ENCODE measurements at regions not wholly inside any gene's neighbourhood (a gene's known extent, or its start where the extent isn't known, plus 50 kb on each side); places are given as distances from the start of the nearest gene placed in this dataset.

DNA sequence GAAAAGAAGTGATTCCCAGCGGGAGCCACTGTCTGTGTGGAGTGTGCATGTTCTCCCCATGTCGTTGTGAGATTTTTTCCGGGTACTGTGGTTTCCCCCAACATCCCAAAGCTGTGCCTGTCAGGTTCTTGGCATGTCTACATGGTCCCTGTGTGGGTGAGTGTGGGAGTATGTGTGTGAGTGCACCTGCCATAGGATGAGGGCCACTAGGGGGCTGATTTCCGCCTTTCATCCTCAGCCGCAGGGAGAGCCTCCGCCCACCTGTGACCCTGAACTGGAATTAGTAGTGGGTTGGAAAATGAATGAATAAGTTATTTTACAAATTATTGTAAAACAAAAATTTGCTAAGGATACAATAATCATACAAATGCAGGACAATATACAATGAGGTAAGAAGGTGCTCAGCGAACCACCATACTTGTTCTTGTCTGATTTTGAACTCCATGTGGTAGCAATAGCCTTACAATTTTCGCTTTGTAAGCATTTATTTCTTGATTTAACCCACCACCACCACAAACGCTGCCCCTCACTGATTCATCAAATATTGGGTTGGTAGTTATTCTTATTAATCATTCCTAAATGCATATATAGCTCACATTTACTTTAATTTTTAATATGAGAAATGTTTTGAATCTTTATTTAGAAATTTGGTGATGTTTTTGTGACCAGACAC is 641.2 kb upstream of the VSTM2A start:
- no peak for ATAC-seq (replicated peaks in 1 of 4)
- DNase-seq: no peak
- Histone ChIP-seq H3K27ac (ENCODE audit: low read length) (no peak overlapping the region), H3K4me3 (ENCODE audit: control insufficient read depth in 1 of 2, extremely low read depth in 1 of 2, low read length in 1 of 2) (no peak overlapping the region), H3K9me3 (peaks cover 5% of the 10 kb centered on the region), H3K4me1 (ENCODE audit: control insufficient read depth in 1 of 2, extremely low read depth in 1 of 2, insufficient read depth in 2 of 2, low read length in 2 of 2) (no peaks in the 10 kb centered on the region), H3K36me3 (ENCODE audit: control insufficient read depth in 2 of 2, extremely low read depth in 1 of 2, insufficient read depth in 1 of 2, low read length in 1 of 2) (no peaks in the 10 kb centered on the region), H3K27me3 (replicated peaks in 1 of 2; ENCODE audit: control insufficient read depth in 2 of 2, extremely low read depth in 1 of 2, insufficient read depth in 2 of 2, low read length in 1 of 2) (no peaks in the 10 kb centered on the region)
- H3K27ac Mint-ChIP-seq: no peak overlapping the region
- peaks cover 22 to 31% (median 30%) of the 10 kb centered on the region in 3 donors for H3K9me3 Mint-ChIP-seq
- CTCF ChIA-PET: no interaction called here
- WGBS (ENCODE audit: insufficient coverage): no CpG with 5 or more reads among the region's 9 CpGs
- no peaks in the 10 kb centered on the region for H3K4me1 Mint-ChIP-seq
- H3K27me3 Mint-ChIP-seq: no peaks in the 10 kb centered on the region
- H3K4me3 Mint-ChIP-seq: no peak overlapping the region
- POLR2A ChIA-PET: no interaction called here
- H3K36me3 Mint-ChIP-seq: no peaks in the 10 kb centered on the region

- Histone ChIP-seq H3K4me1 (ENCODE audit: control insufficient read depth in 1 of 2, extremely low read depth in 1 of 2, insufficient read depth in 2 of 2, low read length in 2 of 2) (no peaks in the 10 kb centered on the region), H3K36me3 (ENCODE audit: control insufficient read depth in 2 of 2, extremely low read depth in 1 of 2, insufficient read depth in 1 of 2, low read length in 1 of 2) (no peaks in the 10 kb centered on the region), H3K27ac (ENCODE audit: low read length) (no peak overlapping the region), H3K27me3 (replicated peaks in 1 of 2; ENCODE audit: control insufficient read depth in 2 of 2, extremely low read depth in 1 of 2, insufficient read depth in 2 of 2, low read length in 1 of 2) (no peaks in the 10 kb centered on the region), H3K4me3 (ENCODE audit: control insufficient read depth in 1 of 2, extremely low read depth in 1 of 2, low read length in 1 of 2) (no peak overlapping the region), H3K9me3 (peaks cover 5% of the 10 kb centered on the region)
- Mint-ChIP-seq H3K27me3 (no peaks in the 10 kb centered on the region), H3K4me1 (no peaks in the 10 kb centered on the region), H3K4me3 (no peak overlapping the region), H3K9me3 (peaks cover 23 to 41% (median 33%) of the 10 kb centered on the region in 3 donors), H3K27ac (no peak overlapping the region), H3K36me3 (no peaks in the 10 kb centered on the region)
- ATAC-seq (replicated peaks in 1 of 4) (no peak), DNase-seq (no peak)
- ChIA-PET POLR2A (no interaction called here), CTCF (no interaction called here)
- 63% methylated on average over 2 of the region's 3 CpGs for WGBS (ENCODE audit: insufficient coverage)
Measured at GRCh38 chr7:53904355-53904754, 637.8 kb upstream of the VSTM2A start.

- no peaks in the 10 kb centered on the region for H3K27me3 ChIP-seq (replicated peaks in 1 of 2; ENCODE audit: control insufficient read depth in 2 of 2, extremely low read depth in 1 of 2, insufficient read depth in 2 of 2, low read length in 1 of 2)
- H3K4me1 Mint-ChIP-seq: no peaks in the 10 kb centered on the region
- POLR2A ChIA-PET: no interaction called here
- H3K4me3 Mint-ChIP-seq: no peak overlapping the region
- no peaks in the 10 kb centered on the region for H3K27me3 Mint-ChIP-seq
- WGBS (ENCODE audit: insufficient coverage): no CpG with 5 or more reads among the region's 5 CpGs
- H3K9me3 Mint-ChIP-seq: peaks cover 13 to 35% (median 30%) of the 10 kb centered on the region in 3 donors
- ATAC-seq (replicated peaks in 1 of 4): no peak
- DNase-seq: no peak
- H3K9me3 ChIP-seq: peaks cover 2% of the 10 kb centered on the region
- no peak overlapping the region for H3K4me3 ChIP-seq (ENCODE audit: control insufficient read depth in 1 of 2, extremely low read depth in 1 of 2, low read length in 1 of 2)
- H3K4me1 ChIP-seq (ENCODE audit: control insufficient read depth in 1 of 2, extremely low read depth in 1 of 2, insufficient read depth in 2 of 2, low read length in 2 of 2): no peaks in the 10 kb centered on the region
- CTCF ChIA-PET: no interaction called here
- H3K36me3 Mint-ChIP-seq: no peaks in the 10 kb centered on the region
- no peaks in the 10 kb centered on the region for H3K36me3 ChIP-seq (ENCODE audit: control insufficient read depth in 2 of 2, extremely low read depth in 1 of 2, insufficient read depth in 1 of 2, low read length in 1 of 2)
- no peak overlapping the region for H3K27ac ChIP-seq (ENCODE audit: low read length)
- H3K27ac Mint-ChIP-seq: no peak overlapping the region
Measured at GRCh38 chr7:53917637-53918036, 624.5 kb upstream of the VSTM2A start.

- no peak for ATAC-seq (replicated peaks in 1 of 4)
Measured at GRCh38 chr7:53920011-53920410, 622.2 kb upstream of the VSTM2A start.

DNA sequence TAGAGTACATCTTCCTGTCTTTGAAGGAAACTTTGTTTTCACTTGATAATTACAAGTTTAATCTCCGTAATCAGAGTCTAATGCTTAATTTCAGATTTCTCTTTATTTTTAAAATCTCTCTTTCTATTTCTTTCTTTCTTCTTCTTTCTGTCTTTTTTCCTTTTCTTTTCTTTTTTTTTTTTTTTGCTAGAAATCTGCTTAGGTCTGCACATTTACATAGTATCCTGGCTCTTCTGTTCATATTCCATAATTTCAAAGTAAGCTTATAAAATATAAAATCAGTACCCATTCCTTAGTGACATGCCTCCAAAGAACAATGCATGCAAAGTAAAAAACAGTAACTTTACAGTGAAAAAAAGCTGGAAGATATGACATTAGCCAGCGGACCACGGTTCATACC is 601.7 kb upstream of the VSTM2A start:
- POLR2A ChIA-PET: no interaction called here
- no peak overlapping the region for H3K27ac Mint-ChIP-seq
- CTCF ChIA-PET: no interaction called here

More at GRCh38 chr7:53920011-53920410, 622.2 kb upstream of the VSTM2A start:
- peaks cover 13 to 37% (median 31%) of the 10 kb centered on the region in 3 donors for H3K9me3 Mint-ChIP-seq
- DNase-seq: no peak
- Histone ChIP-seq H3K36me3 (ENCODE audit: control insufficient read depth in 2 of 2, extremely low read depth in 1 of 2, insufficient read depth in 1 of 2, low read length in 1 of 2) (no peaks in the 10 kb centered on the region), H3K27ac (ENCODE audit: low read length) (no peak overlapping the region), H3K27me3 (replicated peaks in 1 of 2; ENCODE audit: control insufficient read depth in 2 of 2, extremely low read depth in 1 of 2, insufficient read depth in 2 of 2, low read length in 1 of 2) (no peaks in the 10 kb centered on the region), H3K4me3 (ENCODE audit: control insufficient read depth in 1 of 2, extremely low read depth in 1 of 2, low read length in 1 of 2) (no peak overlapping the region), H3K9me3 (peaks cover 2% of the 10 kb centered on the region), H3K4me1 (ENCODE audit: control insufficient read depth in 1 of 2, extremely low read depth in 1 of 2, insufficient read depth in 2 of 2, low read length in 2 of 2) (no peaks in the 10 kb centered on the region)
- ChIA-PET CTCF (no interaction called here), POLR2A (no interaction called here)
- 85% methylated on average over 5 of the region's 5 CpGs for WGBS (ENCODE audit: insufficient coverage)
- H3K4me1 Mint-ChIP-seq: no peaks in the 10 kb centered on the region
- H3K27ac Mint-ChIP-seq: no peak overlapping the region
- no peaks in the 10 kb centered on the region for H3K36me3 Mint-ChIP-seq
- H3K27me3 Mint-ChIP-seq: no peaks in the 10 kb centered on the region
- no peak overlapping the region for H3K4me3 Mint-ChIP-seq

GRCh38 chr7:53947732-53948131 is 594.4 kb upstream of the VSTM2A start:
- H3K27me3 Mint-ChIP-seq: no peaks in the 10 kb centered on the region
- ATAC-seq (replicated peaks in 1 of 4) (no peak), DNase-seq (no peak)
- Histone ChIP-seq H3K27ac (ENCODE audit: low read length) (no peak overlapping the region), H3K27me3 (replicated peaks in 1 of 2; ENCODE audit: control insufficient read depth in 2 of 2, extremely low read depth in 1 of 2, insufficient read depth in 2 of 2, low read length in 1 of 2) (no peaks in the 10 kb centered on the region), H3K9me3 (no peaks in the 10 kb centered on the region), H3K4me1 (ENCODE audit: control insufficient read depth in 1 of 2, extremely low read depth in 1 of 2, insufficient read depth in 2 of 2, low read length in 2 of 2) (no peaks in the 10 kb centered on the region), H3K36me3 (ENCODE audit: control insufficient read depth in 2 of 2, extremely low read depth in 1 of 2, insufficient read depth in 1 of 2, low read length in 1 of 2) (no peaks in the 10 kb centered on the region), H3K4me3 (ENCODE audit: control insufficient read depth in 1 of 2, extremely low read depth in 1 of 2, low read length in 1 of 2) (no peak overlapping the region)
- CTCF ChIA-PET: no interaction called here
- H3K9me3 Mint-ChIP-seq: peaks cover 14 to 45% (median 32%) of the 10 kb centered on the region in 3 donors
- H3K4me3 Mint-ChIP-seq: no peak overlapping the region
- no peaks in the 10 kb centered on the region for H3K36me3 Mint-ChIP-seq
- no CpG with 5 or more reads among the region's 6 CpGs for WGBS (ENCODE audit: insufficient coverage)
- POLR2A ChIA-PET: no interaction called here
- no peak overlapping the region for H3K27ac Mint-ChIP-seq
- no peaks in the 10 kb centered on the region for H3K4me1 Mint-ChIP-seq

More for the DNA sequence above, 601.7 kb upstream of the VSTM2A start:
- Histone ChIP-seq H3K27ac (ENCODE audit: low read length) (no peak overlapping the region), H3K4me3 (ENCODE audit: control insufficient read depth in 1 of 2, extremely low read depth in 1 of 2, low read length in 1 of 2) (no peak overlapping the region), H3K9me3 (peaks cover 4% of the 10 kb centered on the region), H3K36me3 (ENCODE audit: control insufficient read depth in 2 of 2, extremely low read depth in 1 of 2, insufficient read depth in 1 of 2, low read length in 1 of 2) (no peaks in the 10 kb centered on the region), H3K4me1 (ENCODE audit: control insufficient read depth in 1 of 2, extremely low read depth in 1 of 2, insufficient read depth in 2 of 2, low read length in 2 of 2) (no peaks in the 10 kb centered on the region), H3K27me3 (replicated peaks in 1 of 2; ENCODE audit: control insufficient read depth in 2 of 2, extremely low read depth in 1 of 2, insufficient read depth in 2 of 2, low read length in 1 of 2) (no peaks in the 10 kb centered on the region)
- Mint-ChIP-seq H3K9me3 (peaks cover 13 to 29% (median 19%) of the 10 kb centered on the region in 3 donors), H3K4me3 (no peak overlapping the region), H3K4me1 (no peaks in the 10 kb centered on the region), H3K36me3 (no peaks in the 10 kb centered on the region), H3K27me3 (no peaks in the 10 kb centered on the region)
- ATAC-seq (replicated peaks in 1 of 4): no peak
- DNase-seq: no peak
- WGBS (ENCODE audit: insufficient coverage): no CpG with 5 or more reads among the region's 3 CpGs

- no peak for ATAC-seq (replicated peaks in 1 of 4)
- H3K27ac ChIP-seq (ENCODE audit: low read length): no peak overlapping the region
- DNase-seq: no peak
- ChIA-PET CTCF (no interaction called here), POLR2A (no interaction called here)
- H3K9me3 ChIP-seq: no peaks in the 10 kb centered on the region
- no peaks in the 10 kb centered on the region for H3K27me3 ChIP-seq (replicated peaks in 1 of 2; ENCODE audit: control insufficient read depth in 2 of 2, extremely low read depth in 1 of 2, insufficient read depth in 2 of 2, low read length in 1 of 2)
- Mint-ChIP-seq H3K9me3 (peaks cover 8 to 24% (median 23%) of the 10 kb centered on the region in 3 donors), H3K4me1 (no peaks in the 10 kb centered on the region), H3K27ac (no peak overlapping the region), H3K36me3 (no peaks in the 10 kb centered on the region), H3K4me3 (no peak overlapping the region), H3K27me3 (no peaks in the 10 kb centered on the region)
- H3K4me3 ChIP-seq (ENCODE audit: control insufficient read depth in 1 of 2, extremely low read depth in 1 of 2, low read length in 1 of 2): no peak overlapping the region
- 100% methylated on average over 2 of the region's 3 CpGs for WGBS (ENCODE audit: insufficient coverage)
- no peaks in the 10 kb centered on the region for H3K36me3 ChIP-seq (ENCODE audit: control insufficient read depth in 2 of 2, extremely low read depth in 1 of 2, insufficient read depth in 1 of 2, low read length in 1 of 2)
- no peaks in the 10 kb centered on the region for H3K4me1 ChIP-seq (ENCODE audit: control insufficient read depth in 1 of 2, extremely low read depth in 1 of 2, insufficient read depth in 2 of 2, low read length in 2 of 2)
Measured at GRCh38 chr7:53965716-53966115, 576.5 kb upstream of the VSTM2A start.

Data from T-cell (primary cell).